H1 (cell line): ENCODE measurements at regions not wholly inside any gene's neighbourhood (a gene's known extent, or its start where the extent isn't known, plus 50 kb on each side); places are given as distances from the start of the nearest gene placed in this dataset.

Experiments used
- CHD2 ChIP-seq: IDR thresholded peaks from 2 replicates; pipeline ENCODE4 v1.6.1; 2012; ENCODE audit warnings: low read length, improper control_type of control experiment
- EGR1 ChIP-seq: IDR thresholded peaks from 2 replicates; pipeline ENCODE4 v1.6.1; 2011; ENCODE audit warnings: low read depth, low read length, borderline replicate concordance
- EZH2 ChIP-seq: fragments of 200-600 bp; sonication (generic); IDR thresholded peaks from 2 replicates; pipeline ENCODE4 v1.7.1; 2012; ENCODE audit warnings: low read depth, mild to moderate bottlenecking, moderate library complexity, low read length, inconsistent platforms; ENCODE audit not compliant: severe bottlenecking
- JUN ChIP-seq: IDR thresholded peaks from 2 replicates; pipeline ENCODE4 v1.6.1; 2011; ENCODE audit warnings: low read depth, mild to moderate bottlenecking, improper control_type of control experiment, low read length
- KDM4A ChIP-seq: IDR thresholded peaks from one replicate; pipeline ENCODE4 v1.7.1; 2012; ENCODE audit warnings: low read depth, mild to moderate bottlenecking, moderate library complexity, low read length, inconsistent platforms; ENCODE audit not compliant: severe bottlenecking
- PHF8 ChIP-seq: fragments of 200-600 bp; sonication (generic); conservative IDR thresholded peaks from 2 replicates; pipeline ENCODE4 v1.7.1; 2012; ENCODE audit warnings: low read depth, mild to moderate bottlenecking, inconsistent platforms, low read length, moderate library complexity

GRCh38 chr6:155740781-155741399 is 285.3 kb upstream of the NOX3 start (continued):
- TF ChIP-seq KDM4A (no peak), JUN (no peak), PHF8 (no peak), EGR1 (no peak), EZH2 (no peak), CHD2 (no peak)
